Kidney (tissue), 13 donors: ENCODE measurements at regions not wholly inside any gene's neighbourhood (a gene's known extent, or its start where the extent isn't known, plus 50 kb on each side); places are given as distances from the start of the nearest gene placed in this dataset.

Experiments
- DNase-seq, 5 donors: peaks; one replicate each; pipeline ENCODE4 v3.0.0-alpha.2; 2013 to 2020
- FAIRE-seq: peaks from 2 replicates; lab custom pipeline; 2012; peaks lifted over from hg19 to GRCh38; lab: Jason Lieb, UNC
- H3K27ac ChIP-seq, 2 donors: one replicate each; pipeline ENCODE4 v1.7.0; 2013; ENCODE audit warnings: low read depth in 2 of 2, low read length in 2 of 2, inconsistent platforms in 1 of 2
- H3K27me3 ChIP-seq: one replicate; pipeline ENCODE4 v1.7.1; 2013; ENCODE audit warnings: low read length, inconsistent platforms; ENCODE audit not compliant: control insufficient read depth, insufficient read depth
- H3K36me3 ChIP-seq, 3 donors: one replicate each; pipeline versions ENCODE4 v1.7.0 to v1.7.1; 2013; ENCODE audit warnings: low read length in 3 of 3, control low read depth in 1 of 3, inconsistent platforms in 1 of 3; ENCODE audit not compliant: insufficient read depth in 3 of 3, control insufficient read depth in 2 of 3
- H3K4me1 ChIP-seq, 3 donors: one replicate each; pipeline versions ENCODE4 v1.7.0 to v1.7.1; 2013; ENCODE audit warnings: low read length in 3 of 3, inconsistent platforms in 1 of 3, low read depth in 1 of 3; ENCODE audit not compliant: control insufficient read depth in 2 of 3, insufficient read depth in 2 of 3
- H3K4me3 ChIP-seq, 3 donors: one replicate each; pipeline versions ENCODE4 v1.7.0 to v1.8.1; 2013; ENCODE audit warnings: low read length in 3 of 3, control low read depth in 1 of 3, inconsistent platforms in 1 of 3
- H3K9ac ChIP-seq, 3 donors: one replicate each; pipeline versions ENCODE4 v1.7.0 to v1.7.1; 2013; ENCODE audit warnings: low read length in 3 of 3, control low read depth in 1 of 3, inconsistent platforms in 1 of 3
- H3K9me3 ChIP-seq, 3 donors: one replicate each; pipeline versions ENCODE4 v1.7.0 to v1.7.1; 2013; ENCODE audit warnings: low read length in 3 of 3, control low read depth in 1 of 3, inconsistent platforms in 1 of 3; ENCODE audit not compliant: control insufficient read depth in 2 of 3, insufficient read depth in 1 of 3
- intact Hi-C: fragments of 100-400 bp; cut with DNase I; formaldehyde crosslinking; loops from one replicate; pipeline ENCODE4 v1.11.1; 2022
- TF ChIP-seq, protein P1 (sequence below): IDR thresholded peaks from 3 replicates; pipeline ENCODE4 v1.5.1; 2012; ENCODE audit warnings: mild to moderate bottlenecking, moderate library complexity, borderline replicate concordance; ENCODE audit not compliant: insufficient read depth; ENCODE audit errors: extremely low read depth
- donor health status: control.
- donor health status: control.
- donor health status: control.
- donor health status: control.
- donor health status: control.
- donor health status: DM: yes; HTN: yes; CAD: no.
- donor health status: Normal renal cell carcinoma (clear cell type).

DNA sequence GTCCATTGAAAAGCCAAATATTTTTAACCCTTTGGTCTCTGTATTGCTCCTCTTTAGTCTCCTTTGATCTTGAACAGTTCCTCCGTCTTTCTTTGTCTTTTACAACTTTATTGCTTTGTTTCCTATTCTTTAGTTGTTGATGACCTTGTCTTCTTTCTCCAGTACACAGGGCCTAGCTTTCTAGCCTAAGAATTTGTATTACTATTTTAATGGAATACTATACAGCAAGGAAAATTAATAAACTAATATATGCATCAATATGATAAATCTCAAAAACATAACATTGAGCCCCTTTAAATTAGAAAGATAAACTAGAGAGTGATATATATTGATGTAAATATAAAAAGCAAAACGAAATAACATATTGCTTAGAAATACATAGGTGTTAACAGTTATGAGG is 88.7 kb downstream of the NR1D2 start:
- Histone ChIP-seq H3K4me3 (no peak overlapping the region), H3K9me3 (no peaks in the 10 kb centered on the region), H3K4me1 (no peaks in the 10 kb centered on the region), H3K36me3 (no peaks in the 10 kb centered on the region), H3K27me3 (no peaks in the 10 kb centered on the region), H3K9ac (no peak overlapping the region), H3K27ac (no peak overlapping the region)
- DNase-seq (no peak), FAIRE-seq (no peak)
- intact Hi-C loops, result no loop called here
- TF ChIP-seq, protein P1, sequence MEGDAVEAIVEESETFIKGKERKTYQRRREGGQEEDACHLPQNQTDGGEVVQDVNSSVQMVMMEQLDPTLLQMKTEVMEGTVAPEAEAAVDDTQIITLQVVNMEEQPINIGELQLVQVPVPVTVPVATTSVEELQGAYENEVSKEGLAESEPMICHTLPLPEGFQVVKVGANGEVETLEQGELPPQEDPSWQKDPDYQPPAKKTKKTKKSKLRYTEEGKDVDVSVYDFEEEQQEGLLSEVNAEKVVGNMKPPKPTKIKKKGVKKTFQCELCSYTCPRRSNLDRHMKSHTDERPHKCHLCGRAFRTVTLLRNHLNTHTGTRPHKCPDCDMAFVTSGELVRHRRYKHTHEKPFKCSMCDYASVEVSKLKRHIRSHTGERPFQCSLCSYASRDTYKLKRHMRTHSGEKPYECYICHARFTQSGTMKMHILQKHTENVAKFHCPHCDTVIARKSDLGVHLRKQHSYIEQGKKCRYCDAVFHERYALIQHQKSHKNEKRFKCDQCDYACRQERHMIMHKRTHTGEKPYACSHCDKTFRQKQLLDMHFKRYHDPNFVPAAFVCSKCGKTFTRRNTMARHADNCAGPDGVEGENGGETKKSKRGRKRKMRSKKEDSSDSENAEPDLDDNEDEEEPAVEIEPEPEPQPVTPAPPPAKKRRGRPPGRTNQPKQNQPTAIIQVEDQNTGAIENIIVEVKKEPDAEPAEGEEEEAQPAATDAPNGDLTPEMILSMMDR, result no peak

DNA sequence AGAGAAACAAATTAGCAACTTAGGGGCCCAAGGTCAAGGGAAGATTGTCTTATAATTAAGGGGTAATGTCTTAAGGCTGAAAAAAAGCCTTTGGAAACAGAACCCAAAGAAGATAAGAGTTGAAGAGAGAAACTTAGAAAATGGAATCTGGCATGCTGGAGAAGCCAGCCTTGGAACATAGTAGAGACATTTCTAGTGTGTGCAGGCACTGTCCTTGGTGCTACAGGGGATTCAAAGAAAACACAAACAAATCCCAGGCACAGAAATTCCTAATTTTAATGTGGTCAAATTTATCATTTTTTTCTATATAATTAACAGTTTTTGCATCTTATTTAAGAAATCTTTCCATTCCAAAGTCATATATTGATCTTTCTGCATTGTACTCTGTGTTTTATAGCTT is 89.4 kb downstream of the NR1D2 start:
- FAIRE-seq (no peak), DNase-seq (no peak)
- TF ChIP-seq, protein P1, result no peak
- intact Hi-C loops, result no loop called here
- no peak overlapping the region for H3K9ac ChIP-seq
- no peak overlapping the region for H3K27ac ChIP-seq
- H3K4me1 ChIP-seq, result no peaks in the 10 kb centered on the region
- no peaks in the 10 kb centered on the region for H3K36me3 ChIP-seq
- no peaks in the 10 kb centered on the region for H3K27me3 ChIP-seq
- H3K4me3 ChIP-seq, result no peak overlapping the region
- H3K9me3 ChIP-seq, result no peaks in the 10 kb centered on the region

DNA sequence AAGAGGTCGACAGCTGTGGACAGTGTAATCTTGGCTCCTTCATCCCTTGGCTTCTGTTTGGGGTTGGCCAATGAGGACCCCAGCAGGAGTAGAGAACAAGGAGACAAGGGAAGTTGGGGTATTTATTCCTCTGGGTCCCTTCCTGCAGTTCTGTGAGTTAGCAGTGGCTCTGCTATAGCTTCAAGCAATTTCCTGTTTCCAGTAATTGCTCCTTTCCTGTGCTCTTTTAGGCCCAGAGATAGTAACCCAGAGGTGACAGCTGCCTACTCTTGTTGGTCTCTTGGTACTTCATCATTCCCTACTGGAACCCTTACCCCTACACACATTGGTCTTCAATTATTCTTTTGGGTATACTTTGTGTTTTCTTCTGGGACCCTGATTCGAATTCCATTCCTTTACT is 92.9 kb downstream of the NR1D2 start:
- DNase-seq (no peak), FAIRE-seq (no peak)
- TF ChIP-seq, protein P1, result no peak
- H3K4me3 ChIP-seq, result no peak overlapping the region
- H3K27me3 ChIP-seq, result no peaks in the 10 kb centered on the region
- peaks cover 0 to 3% (median 2%) of the 10 kb centered on the region in 3 donors for H3K4me1 ChIP-seq
- intact Hi-C loops, result no loop called here
- H3K27ac ChIP-seq, result no peak overlapping the region
- no peak overlapping the region for H3K9ac ChIP-seq
- H3K36me3 ChIP-seq, result no peaks in the 10 kb centered on the region
- no peaks in the 10 kb centered on the region for H3K9me3 ChIP-seq

DNA sequence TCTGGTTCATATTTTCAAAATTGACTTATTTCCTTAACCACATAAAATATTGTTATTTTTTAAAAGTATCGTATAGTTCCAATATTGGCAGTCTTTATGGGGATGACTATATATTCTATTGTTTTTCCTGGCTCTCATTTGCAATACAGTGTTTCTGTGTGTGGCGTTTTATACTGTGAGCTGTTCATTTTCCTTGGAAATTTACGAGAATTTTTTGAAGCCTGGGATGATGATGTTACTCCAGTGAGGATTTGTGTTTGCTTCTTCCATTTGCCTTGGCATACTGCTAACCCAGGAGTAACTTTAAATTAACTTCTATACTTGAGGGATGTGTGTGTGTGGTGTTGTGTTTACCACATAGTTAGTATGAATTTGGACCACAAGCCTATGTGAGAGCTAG is 95.2 kb downstream of the NR1D2 start:
- peaks cover 0 to 4% (median 4%) of the 10 kb centered on the region in 3 donors for H3K4me1 ChIP-seq
- no peak for FAIRE-seq
- no peaks in the 10 kb centered on the region for H3K9me3 ChIP-seq
- no peak overlapping the region for H3K27ac ChIP-seq
- no peaks in the 10 kb centered on the region for H3K27me3 ChIP-seq
- TF ChIP-seq, protein P1, result no peak
- DNase-seq, result no peak
- no peak overlapping the region for H3K9ac ChIP-seq
- H3K4me3 ChIP-seq, result no peak overlapping the region
- H3K36me3 ChIP-seq, result no peaks in the 10 kb centered on the region
- intact Hi-C loops, result no loop called here
